MV-4-11 (cell line): ENCODE measurements at regions not wholly inside any gene's neighbourhood (a gene's known extent, or its start where the extent isn't known, plus 50 kb on each side); places are given as distances from the start of the nearest gene placed in this dataset.

Experiments used
- DNase-seq: peaks from one replicate; lab custom pipeline; 2025; lab: John Stamatoyannopoulos, UW

DNA sequence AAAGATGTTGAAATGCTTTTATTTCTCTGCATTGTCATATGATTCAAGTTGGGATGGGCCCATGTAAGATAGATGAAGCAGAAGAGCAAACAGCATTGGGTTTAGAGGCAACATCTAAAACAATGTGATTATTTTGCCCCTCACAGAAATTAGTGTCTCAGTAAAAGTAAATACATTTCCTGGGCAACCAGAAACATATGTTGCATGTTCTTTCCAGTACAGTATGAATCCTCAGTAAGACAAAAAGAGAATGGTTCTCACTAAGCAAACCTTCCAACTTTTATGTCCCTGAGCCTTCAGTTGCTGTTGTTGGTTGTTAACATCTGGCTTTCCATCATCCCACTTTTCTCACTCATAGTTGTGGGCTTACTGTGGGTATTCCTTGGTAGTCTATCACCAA is 222.5 kb upstream of the PRPS1L1 start:
- DNase-seq, result no peak

DNA sequence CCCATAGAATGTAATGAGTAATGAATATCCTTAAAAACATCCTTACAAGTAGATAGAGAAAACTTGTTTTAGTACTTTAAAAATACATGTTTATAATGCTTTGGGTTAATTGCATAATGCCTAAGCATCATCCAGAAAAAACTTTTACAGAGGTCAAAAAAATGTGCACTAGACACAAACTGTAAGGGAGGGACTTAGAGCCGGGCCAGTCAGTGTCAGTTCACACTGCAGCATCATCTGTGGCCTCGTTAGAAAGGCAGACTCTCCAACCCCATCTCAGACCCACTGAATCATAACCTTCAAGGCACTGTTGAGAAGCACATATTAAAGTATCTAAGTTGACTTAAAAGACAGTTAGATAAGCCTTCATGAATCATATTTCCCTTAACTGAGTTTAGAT is 230.1 kb upstream of the PRPS1L1 start:
- DNase-seq, result no peak

DNA sequence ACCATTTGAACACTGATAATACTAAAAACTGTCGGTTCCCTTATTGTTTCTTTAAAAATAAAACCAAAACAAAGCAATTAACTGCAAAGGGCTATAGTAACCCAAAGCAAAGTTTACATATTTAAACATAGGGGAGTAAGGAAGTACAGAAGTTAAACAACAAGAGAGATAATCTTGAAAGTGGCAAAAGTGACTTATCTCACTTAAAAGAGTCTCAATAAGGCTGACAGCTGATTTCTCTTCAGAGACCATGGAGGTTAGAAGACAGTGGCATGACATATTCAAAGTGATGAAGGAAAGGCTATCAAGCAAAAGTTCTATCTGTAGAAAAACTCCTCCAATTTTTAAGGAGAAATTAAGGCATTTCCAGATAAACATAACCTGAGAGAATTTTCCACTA is 233.5 kb upstream of the HDAC9 start:
- DNase-seq, result peak; percentile 54

DNA sequence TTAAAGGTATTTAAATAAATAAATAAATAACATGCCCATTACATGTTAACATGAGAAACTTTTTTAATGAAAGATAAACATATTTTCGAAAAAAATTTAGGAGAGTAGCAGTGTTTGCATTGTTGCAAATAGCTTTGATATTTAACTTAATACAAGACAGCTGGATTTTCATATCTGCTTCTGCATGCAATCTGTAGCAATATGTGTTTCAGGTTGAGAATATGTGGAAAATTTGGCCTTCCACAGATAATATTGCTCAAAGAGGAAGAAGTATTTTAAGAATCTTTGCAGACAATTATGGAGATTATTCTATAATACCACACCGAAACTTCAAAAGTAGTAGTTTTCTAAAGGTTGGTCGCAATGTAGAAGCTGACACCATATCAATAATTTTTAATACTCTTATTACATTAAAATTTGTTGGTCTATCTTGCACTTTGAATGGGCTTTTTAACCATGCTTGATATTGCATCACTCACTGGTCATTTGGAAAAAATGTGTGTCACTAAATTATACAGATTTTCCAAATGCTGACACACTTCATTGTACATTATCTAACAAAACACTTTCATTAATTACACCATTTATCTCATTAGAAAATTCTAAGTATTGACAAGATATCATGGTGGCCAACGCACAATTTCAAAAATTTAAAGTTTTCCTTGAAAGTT is 229.8 kb upstream of the HDAC9 start:
- no peak for DNase-seq

DNA sequence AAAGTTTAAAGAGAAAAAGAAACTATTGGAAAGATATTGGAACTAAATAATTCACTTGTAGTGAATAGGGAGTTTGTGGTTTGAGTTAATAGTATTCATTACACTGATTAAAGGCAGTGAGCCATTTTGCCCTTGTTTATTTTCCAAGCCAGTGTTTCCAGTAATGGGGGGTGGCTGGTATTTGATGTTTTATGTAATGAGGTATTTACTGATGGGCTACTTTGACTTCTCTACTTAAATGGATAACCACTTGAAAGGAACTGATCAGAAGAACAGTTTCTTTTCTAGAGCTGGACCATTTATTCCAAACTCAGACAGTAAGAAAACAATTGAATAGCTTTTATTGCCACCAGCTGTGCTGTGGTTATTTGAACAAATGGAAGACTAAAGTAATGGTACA is 227.0 kb upstream of the HDAC9 start:
- no peak for DNase-seq

DNA sequence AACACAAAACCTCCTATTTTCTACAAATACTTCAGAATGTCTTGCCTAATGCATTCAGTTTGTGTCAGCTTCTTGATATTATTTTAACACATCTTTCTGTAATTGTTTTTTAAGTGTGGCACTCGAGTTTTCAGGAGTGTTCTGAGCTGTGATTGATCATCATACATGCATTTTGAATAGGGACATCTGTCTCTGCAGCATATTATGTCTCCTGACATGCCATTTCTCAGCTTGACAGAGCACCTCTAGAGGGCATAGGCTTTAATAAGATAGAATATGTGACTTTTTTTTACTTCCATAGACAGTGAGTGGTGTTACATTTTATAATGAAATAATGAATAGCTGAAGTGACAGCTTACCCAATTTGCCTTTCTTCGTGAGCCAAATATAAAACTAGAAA is 219.2 kb upstream of the HDAC9 start:
- no peak for DNase-seq

DNA sequence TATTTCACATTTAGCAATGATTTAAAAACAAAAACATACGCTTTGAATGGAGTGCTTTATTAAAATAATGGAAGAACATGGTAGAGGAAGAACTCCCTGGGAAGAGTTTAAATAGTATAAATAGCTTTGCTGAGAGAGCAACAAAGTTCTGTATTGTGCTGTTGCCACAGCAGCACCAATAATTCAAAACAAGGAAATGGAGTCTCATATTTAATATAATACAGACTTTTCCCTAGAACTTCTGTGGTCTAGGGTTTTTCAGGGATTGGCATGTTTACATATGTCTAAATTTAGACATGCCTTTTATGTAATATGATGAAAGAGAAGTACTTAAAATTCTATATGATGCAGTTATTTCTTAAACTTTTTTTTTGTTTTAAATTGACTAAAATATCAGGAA is 217.2 kb upstream of the HDAC9 start:
- no peak for DNase-seq

DNA sequence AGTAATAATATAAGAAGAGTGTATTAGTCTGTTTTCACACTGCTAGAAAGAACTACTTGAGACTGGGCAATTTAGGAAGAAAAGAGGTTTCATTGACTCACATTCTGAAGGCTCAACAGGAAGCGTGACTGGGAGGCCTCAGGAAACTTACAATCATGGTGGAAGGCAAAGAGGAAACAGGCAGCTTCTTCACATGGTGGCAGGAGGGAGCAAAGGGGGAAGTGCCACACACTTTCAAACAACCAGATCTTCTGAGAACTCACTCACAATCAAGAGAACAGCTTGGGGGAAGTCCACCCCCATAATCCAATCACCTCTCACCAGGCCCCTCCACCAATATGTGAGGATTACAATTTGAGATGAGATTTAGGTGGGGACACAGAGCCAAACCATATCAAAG is 212.5 kb upstream of the HDAC9 start:
- DNase-seq, result peak; percentile 70

DNA sequence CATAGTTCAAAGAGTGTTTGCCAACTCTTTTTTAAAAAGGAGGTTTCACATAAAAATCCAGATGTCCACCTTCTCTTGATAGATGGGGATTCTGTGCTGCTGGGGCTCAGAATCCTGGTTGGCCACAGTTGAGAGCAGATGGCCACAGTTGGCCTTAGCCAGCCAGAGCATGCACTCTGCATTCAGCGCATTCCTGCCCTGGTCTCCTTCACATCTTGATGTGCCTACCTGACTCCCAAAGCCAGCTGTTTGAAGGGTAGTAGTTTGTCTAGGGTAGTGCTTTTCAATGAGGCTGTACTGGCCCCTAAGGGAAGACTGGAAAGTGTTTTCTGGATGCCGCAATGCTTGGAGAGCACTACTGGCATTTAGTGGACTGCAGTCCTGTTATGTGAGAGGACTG is 208.1 kb upstream of the HDAC9 start:
- DNase-seq, result no peak

DNA sequence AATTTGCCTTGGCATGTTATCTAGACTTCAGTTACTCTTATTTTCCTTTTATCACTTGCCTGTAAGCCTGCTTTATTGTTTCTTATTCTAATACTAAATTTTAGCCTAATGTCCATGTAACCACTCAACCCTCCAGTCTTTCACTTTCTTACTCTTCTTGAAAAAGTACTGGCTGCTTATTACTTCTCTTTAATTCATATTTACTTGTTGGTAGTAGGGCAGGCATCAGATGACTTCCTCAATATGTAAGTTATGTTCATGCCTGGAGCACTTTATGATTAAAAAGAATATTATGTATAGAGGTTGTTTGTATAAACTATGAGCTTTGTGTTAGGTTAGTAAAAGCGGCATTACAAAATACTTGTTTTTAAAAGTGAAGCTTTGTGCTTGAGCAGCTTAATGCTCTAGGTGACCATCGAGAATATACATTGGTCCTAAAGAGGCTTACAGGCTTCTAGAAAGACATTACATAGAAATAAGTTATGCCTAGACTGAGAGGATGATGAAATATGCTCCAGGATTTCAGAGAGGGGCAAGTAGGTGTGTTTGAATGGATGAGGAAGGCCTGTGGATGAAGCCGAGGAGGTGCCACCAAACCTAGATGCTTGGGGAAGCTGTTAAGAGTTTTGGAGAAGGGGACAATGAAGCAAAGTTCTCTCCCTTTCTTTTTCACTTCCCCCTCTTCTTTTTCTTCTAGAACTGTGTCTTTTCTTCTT is 207.1 kb upstream of the HDAC9 start:
- DNase-seq, result no peak

DNA sequence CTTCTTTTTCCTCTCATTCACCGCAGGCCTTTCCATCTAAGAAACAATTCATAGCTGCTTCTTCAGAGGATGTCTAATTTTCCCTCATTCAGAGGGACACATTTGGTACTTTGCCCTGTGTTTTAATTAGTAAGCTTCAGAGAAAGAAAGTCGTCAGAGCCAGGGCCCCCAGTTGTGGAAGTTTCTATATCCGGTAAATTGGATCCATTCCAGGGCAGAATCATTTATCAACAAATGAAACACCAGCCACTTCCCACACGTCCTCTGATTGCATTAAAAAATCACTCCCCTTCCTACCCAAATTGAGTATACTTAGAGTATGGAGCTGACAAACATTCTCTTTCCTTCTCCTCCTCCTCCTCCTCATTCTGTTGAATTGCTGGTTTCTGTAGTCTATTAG is 205.8 kb upstream of the HDAC9 start:
- DNase-seq, result no peak

DNA sequence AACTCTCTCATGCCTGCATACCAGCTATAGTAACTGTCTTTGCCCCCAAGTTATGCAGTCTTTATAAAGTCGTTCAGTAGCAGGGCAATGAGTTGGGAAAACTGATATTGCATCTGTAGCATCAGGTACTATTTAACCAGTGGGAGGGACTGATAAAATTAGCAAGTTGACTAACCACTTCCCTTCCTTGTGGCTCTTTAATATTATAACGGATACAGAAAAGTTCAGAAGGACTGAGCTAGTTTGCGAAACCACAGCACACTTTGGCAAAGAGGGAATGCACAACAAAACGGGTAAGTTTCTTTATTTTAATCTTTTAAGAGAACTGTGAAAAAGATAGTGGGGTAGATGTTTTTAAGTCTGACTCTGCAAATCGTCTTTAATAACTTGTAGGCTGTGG is 205.3 kb upstream of the HDAC9 start:
- DNase-seq, result peak; percentile 57

DNA sequence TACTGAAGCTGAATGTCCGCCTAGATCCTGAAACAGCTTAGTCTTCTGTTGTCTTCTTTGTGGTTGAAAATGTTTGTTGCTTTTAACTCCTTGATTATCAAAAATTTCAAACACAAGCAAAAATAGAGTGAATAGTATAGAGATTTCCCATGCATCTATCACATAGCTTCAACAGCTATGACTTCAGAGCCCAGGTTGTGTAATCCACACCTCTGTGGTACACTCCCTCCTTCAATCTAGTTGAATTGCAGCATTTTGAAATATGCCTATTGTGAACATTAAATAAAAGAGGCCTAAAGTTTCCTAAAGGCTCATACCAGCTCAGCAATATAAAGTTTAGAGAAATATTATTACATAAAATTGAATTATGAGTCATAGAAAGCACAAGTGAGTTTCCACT is 204.7 kb upstream of the HDAC9 start:
- no peak for DNase-seq

DNA sequence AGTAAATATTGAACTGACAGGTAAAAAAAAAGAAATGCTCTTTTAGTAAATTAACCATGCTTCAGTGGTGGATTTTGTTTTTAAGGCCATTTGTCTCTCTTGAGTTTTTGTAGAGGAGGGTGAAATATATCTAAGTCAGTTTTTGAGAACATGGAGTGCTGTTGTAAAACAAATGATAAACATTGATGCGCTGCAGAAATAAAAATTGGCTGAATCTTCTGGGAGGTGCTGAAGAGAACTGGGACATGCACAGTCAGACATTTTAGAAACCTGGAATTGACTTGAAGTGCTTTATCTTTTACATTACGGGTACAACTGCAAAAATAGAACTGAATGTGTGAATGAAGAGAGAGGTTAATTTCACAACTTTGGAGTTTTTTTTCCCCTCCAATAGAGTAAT is 203.0 kb upstream of the HDAC9 start:
- no peak for DNase-seq

DNA sequence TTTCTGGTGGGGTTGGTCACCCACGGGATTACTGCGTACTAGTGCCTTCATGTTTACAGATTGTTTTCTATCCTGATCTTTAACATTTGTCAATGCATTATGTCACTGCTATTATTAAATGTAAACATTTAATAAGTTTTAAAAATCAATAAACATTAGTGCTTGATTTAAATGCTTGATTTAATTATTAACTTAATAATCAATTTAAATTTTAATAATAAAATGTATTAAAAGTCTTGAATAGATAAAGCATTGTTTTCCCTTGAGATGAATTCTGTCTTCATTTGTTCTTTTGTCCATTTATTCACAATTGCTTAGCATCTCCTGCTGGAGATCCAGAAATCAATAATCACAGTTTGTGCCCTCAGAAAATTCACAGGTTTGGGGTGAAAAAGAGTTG is 201.8 kb upstream of the HDAC9 start:
- DNase-seq, result no peak

DNA sequence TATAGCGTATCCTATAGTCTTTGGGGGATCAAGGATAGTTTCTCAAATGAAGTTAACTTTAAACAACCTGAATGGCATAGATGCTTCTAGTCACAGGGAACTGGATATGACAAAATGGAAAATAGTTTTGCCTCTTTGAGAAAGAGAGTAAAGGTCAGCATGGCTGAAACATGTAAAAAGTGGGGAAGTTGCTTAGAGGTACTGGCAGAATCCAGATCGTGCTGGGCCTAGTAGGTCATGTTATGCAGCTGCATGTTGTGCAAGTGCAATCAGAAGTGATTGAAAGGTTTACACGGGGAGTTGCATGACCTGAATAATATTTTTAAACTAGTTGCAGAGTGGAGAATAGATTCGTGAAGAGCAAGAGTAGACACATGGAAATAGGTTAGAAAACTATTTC is 201.1 kb upstream of the HDAC9 start:
- peak; percentile 48 for DNase-seq

DNA sequence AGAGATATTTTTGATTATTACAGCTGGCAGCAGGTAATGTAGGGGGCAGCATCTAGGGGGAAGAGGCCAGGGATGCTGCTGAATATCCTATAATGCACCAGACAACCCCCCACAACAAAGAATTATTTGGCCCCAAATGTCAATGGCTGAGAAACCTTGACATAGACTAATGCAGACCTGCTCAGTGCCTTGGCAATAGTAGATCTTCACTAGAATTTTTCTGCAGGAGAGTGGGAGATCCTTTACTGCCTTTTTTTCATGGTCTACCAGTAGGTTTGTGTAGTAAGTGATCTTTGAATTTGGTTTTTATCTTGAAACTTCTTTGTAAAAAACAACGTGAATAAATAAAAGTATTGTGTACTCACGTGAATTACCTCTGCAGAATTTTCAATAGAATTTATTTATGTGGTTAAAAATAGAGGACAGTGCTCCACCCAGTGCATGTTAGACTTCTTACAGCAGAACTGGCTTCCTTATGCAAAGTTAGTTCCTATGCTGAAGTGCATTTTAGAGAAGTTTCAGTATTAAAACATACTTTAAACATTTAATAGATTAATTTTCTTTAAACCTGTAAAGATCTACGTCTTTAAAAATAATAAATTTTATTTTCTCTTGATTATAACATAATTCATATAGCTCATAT is 199.6 kb upstream of the HDAC9 start:
- DNase-seq, result peak; percentile 49

DNA sequence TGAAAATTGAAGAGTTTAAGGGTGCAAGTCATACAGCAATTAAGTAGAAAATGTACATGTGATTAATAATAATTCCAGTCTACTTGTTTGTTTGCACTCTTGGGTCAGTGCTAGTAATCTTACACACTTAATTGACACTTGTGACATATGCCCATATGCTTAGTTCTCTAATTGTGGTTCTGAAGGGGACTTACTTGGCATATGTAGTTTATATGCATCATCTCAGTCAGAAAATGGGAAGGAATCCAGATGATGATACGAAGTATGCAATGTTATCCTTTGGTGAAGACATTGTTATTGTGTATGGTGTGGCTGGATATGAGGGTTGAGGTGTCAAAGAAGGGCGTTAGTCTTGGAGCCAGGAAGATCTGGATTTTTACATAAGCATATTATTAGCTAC is 193.5 kb upstream of the HDAC9 start:
- DNase-seq, result peak; percentile 43

DNA sequence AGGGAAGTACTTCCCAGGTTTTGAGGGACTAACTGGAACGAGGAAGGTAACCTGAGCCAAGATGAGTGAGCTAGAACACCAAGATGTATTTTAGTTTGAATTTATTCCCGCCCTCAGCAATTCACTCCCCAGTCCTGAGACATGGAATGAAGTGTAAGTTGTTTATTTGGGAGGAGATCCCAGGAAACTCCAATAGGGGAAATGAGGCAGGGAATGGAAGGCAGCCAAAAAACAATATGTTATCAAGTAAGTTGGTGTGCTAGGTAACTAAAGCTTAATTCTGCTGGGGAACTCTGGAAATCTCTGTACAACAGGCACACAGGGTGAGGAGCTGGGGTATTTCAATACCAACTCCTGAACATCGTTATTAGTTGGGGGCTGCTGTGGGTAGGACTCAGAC is 189.7 kb upstream of the HDAC9 start:
- DNase-seq, result no peak

DNA sequence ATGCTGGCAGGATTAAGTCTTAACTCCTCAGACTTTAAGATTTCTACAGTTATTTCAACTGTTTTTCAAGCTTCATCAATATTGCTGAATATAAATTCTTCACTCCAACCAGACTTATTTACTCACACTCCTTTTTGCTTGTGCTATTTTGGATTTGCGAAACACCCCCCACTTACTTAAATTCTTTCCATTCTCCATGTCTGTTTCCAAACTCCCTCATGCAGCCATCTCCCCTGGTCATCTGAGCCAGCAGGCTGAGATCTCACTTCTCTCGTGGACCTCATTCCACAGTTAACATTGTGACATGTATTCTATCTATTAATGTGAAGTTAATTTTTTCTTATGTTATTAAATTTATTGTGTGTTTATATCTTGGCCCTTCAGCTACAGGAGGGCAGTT is 188.9 kb upstream of the HDAC9 start:
- no peak for DNase-seq

DNA sequence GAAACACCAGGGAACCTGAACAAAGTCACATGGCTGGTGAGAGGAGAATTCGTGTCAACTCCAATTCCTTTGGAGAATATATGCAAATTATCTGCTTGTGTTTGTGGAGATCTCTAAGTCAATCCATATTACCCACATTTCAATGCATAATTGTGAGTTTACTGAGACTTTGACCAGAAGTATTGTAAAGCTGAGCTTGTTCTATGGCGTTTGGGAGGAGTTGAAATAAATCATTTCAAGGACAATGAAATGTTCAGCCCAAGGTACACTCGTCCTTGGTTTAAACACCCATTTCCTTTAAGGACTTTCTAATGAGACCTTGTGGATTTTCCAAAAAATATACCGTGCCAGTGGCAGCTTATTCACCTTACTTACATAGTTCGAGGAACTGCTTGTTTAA is 186.6 kb upstream of the HDAC9 start:
- no peak for DNase-seq

DNA sequence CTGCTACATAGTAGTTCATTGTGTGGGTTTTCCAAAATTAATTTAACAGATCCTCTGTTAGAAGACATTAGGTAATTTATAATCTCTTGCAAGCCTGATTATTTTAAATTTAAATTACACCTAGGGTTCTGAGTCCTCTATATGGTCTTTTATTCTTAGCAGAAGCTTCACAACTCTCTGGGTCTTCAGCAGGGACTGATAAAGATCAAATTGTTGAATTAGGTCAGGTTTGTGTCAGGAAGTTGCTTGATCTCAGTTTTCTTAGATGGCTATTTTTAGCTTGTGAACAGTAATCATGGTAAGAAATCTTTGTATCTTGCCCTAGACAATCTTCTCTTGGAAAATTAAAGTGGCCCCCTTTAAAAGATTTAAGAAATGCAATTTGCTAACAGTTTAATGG is 183.1 kb upstream of the HDAC9 start:
- no peak for DNase-seq

DNA sequence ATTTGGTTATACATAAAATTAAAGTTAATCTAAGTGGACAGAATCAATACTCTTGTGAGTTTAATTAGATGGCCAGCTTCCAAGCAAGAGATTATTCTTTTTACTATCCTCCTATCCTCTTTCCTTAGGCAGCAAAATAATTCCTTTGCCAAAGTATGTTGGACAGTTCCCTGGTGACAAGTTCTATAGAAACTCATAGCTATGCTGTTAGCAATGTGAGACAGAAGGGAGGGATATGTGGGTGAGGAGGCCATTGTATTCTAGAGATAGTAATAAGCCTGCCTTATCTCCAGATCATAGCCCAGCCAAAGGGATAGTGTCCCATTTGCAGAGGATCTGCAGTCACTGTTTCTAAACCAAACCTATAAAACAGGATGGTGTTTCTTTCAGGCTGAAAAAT is 181.6 kb upstream of the HDAC9 start:
- DNase-seq, result no peak

DNA sequence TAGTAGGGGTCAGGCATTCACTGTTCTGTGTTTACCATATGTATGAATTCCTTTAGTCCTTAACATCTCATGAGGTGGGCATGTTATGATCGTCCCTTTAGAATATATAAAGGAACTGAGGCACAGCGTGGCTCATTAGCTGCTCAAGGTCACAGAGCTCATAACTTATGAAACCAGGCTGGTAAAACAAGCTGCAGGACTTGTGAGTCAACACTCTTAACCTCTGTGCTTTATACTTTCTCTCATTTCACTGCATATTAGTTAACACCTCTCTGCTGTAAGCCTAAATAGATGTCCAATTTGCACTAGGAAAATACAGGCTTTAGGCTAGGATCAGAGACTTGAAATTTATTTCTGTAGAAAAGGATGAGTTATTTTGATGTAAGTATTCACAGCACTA is 180.3 kb upstream of the HDAC9 start:
- no peak for DNase-seq
